Mucosa of descending colon (tissue), 3 donors: ENCODE measurements at regions not wholly inside any gene's neighbourhood (a gene's known extent, or its start where the extent isn't known, plus 50 kb on each side); places are given as distances from the start of the nearest gene placed in this dataset.

Experiments
- ATAC-seq: fragments of 200-7000 bp; cut with Tn5 transposase; one replicate; pipeline ENCODE4 v1.9.1; 2020; ENCODE audit warnings: mild to moderate bottlenecking, moderate library complexity
- DNase-seq, 3 donors: peaks; one replicate each; pipeline ENCODE4 v3.0.0-alpha.2; 2020
- H3K36me3 ChIP-seq: fragments of 200-600 bp; one replicate; pipeline ENCODE4 v1.8.0; 2021; ENCODE audit warnings: low read depth, mild to moderate bottlenecking
- H3K4me1 ChIP-seq: fragments of 200-600 bp; one replicate; pipeline ENCODE4 v1.8.0; 2021; ENCODE audit warnings: low read depth, mild to moderate bottlenecking
- H3K4me3 ChIP-seq: fragments of 200-600 bp; one replicate; pipeline ENCODE4 v1.8.0; 2021; ENCODE audit warnings: mild to moderate bottlenecking
- H3K9me3 ChIP-seq: fragments of 200-600 bp; one replicate; pipeline ENCODE4 v1.8.0; 2021; ENCODE audit warnings: mild to moderate bottlenecking
- CTCF ChIP-seq: fragments of 200-600 bp; IDR thresholded peaks from one replicate; pipeline ENCODE4 v1.8.0; 2022; ENCODE audit warnings: antibody characterized with exemption, mild to moderate bottlenecking
- intact Hi-C, 2 donors: fragments of 100-400 bp; cut with DNase I in 1 of 2; cut with micrococcal nuclease in 1 of 2; formaldehyde crosslinking; loops; one replicate each; pipeline versions ENCODE4 v1.11.0 to v1.11.1; 2022; cut with DNase I, micrococcal nuclease
- donor health status: DM: no; HTN: no; CAD: no; lungs with moderate emphysema.
- donor health status: DM: no; HTN: no; CAD: no.
- donor health status: DM: no; HTN: yes; CAD: no.

GRCh38 chr18:41548521-41549260, 406.3 kb upstream of the PIK3C3 start:
- intact Hi-C loops = no loop called here
- no peaks in the 10 kb centered on the region for H3K4me1 ChIP-seq
- TF ChIP-seq CTCF = no peak
- no peak overlapping the region for H3K4me3 ChIP-seq
- ATAC-seq = no peak
- H3K36me3 ChIP-seq = no peaks in the 10 kb centered on the region
- no peak for DNase-seq
- no peaks in the 10 kb centered on the region for H3K9me3 ChIP-seq

GRCh38 chr18:41545091-41545888, 409.7 kb upstream of the PIK3C3 start:
- Histone ChIP-seq H3K4me3 (no peak overlapping the region), H3K4me1 (no peaks in the 10 kb centered on the region), H3K9me3 (no peaks in the 10 kb centered on the region), H3K36me3 (no peaks in the 10 kb centered on the region)
- no peak for TF ChIP-seq CTCF
- no peak for ATAC-seq
- intact Hi-C loops = no loop called here
- no peak for DNase-seq

GRCh38 chr18:41543815-41544214, 411.2 kb upstream of the PIK3C3 start:
- Histone ChIP-seq H3K4me1 (no peaks in the 10 kb centered on the region), H3K4me3 (no peak overlapping the region), H3K9me3 (no peaks in the 10 kb centered on the region), H3K36me3 (no peaks in the 10 kb centered on the region)
- intact Hi-C loops = no loop called here
- DNase-seq = no peak
- ATAC-seq = no peak
- TF ChIP-seq CTCF = no peak

GRCh38 chr18:41540237-41540871, 414.7 kb upstream of the PIK3C3 start:
- DNase-seq (no peak), ATAC-seq (no peak)
- Histone ChIP-seq H3K4me3 (no peak overlapping the region), H3K4me1 (no peaks in the 10 kb centered on the region), H3K9me3 (no peaks in the 10 kb centered on the region), H3K36me3 (no peaks in the 10 kb centered on the region)
- no peak for TF ChIP-seq CTCF
- intact Hi-C loops = no loop called here

- Histone ChIP-seq H3K4me3 (no peak overlapping the region), H3K9me3 (no peaks in the 10 kb centered on the region), H3K36me3 (no peaks in the 10 kb centered on the region), H3K4me1 (no peaks in the 10 kb centered on the region)
- ATAC-seq (no peak), DNase-seq (no peak)
- TF ChIP-seq CTCF = no peak
- intact Hi-C loops = no loop called here
These were observed 416.3 kb upstream of the PIK3C3 start for GRCh38 chr18:41538751-41539150.
